GM21381 (cell line): ENCODE measurements at regions not wholly inside any gene's neighbourhood (a gene's known extent, or its start where the extent isn't known, plus 50 kb on each side); places are given as distances from the start of the nearest gene placed in this dataset.

Experiments used
- ATAC-seq: cut with Tn5 transposase; IDR thresholded peaks from one replicate; pipeline ENCODE4 v1.9.1; 2021; ENCODE audit warnings: mild to moderate bottlenecking, moderate library complexity; ENCODE audit not compliant: unreplicated experiment

GRCh38 chr15:47824147-47824546 is 106.8 kb downstream of the SEMA6D start:
- ATAC-seq, result no peak

- no peak for ATAC-seq
Observed at GRCh38 chr15:47829667-47830066, 112.4 kb downstream of the SEMA6D start.

- no peak for ATAC-seq
Observed at GRCh38 chr15:47834093-47834492, 116.8 kb downstream of the SEMA6D start.

GRCh38 chr15:47839233-47839825 is 122.0 kb downstream of the SEMA6D start:
- no peak for ATAC-seq

- no peak for ATAC-seq
Observed at GRCh38 chr15:47843124-47843663, 125.9 kb downstream of the SEMA6D start.

- no peak for ATAC-seq
Observed at GRCh38 chr15:47844437-47844836, 127.1 kb downstream of the SEMA6D start.

- ATAC-seq, result no peak
Observed at GRCh38 chr15:47846128-47846868, 129.0 kb downstream of the SEMA6D start.

GRCh38 chr15:47846876-47847275 is 129.6 kb downstream of the SEMA6D start:
- ATAC-seq, result no peak

- no peak for ATAC-seq
Observed at GRCh38 chr15:47856071-47856470, 138.8 kb downstream of the SEMA6D start.

GRCh38 chr15:47857014-47857775 is 139.9 kb downstream of the SEMA6D start:
- ATAC-seq, result no peak

- no peak for ATAC-seq
Observed at GRCh38 chr15:47857776-47858167, 140.5 kb downstream of the SEMA6D start.

- ATAC-seq, result no peak
Observed at GRCh38 chr15:47861111-47861903, 144.0 kb downstream of the SEMA6D start.

GRCh38 chr15:47862402-47862801 is 145.1 kb downstream of the SEMA6D start:
- ATAC-seq, result peak; percentile 55

GRCh38 chr15:47866446-47866845 is 149.1 kb downstream of the SEMA6D start:
- ATAC-seq, result no peak

GRCh38 chr15:47870300-47870955 is 153.1 kb downstream of the SEMA6D start:
- no peak for ATAC-seq

- no peak for ATAC-seq
Observed at GRCh38 chr15:47870956-47871625, 153.8 kb downstream of the SEMA6D start.

GRCh38 chr15:47872208-47872607 is 154.9 kb downstream of the SEMA6D start:
- no peak for ATAC-seq

GRCh38 chr15:47872869-47873432 is 155.6 kb downstream of the SEMA6D start:
- no peak for ATAC-seq

GRCh38 chr15:47876986-47877385 is 159.7 kb downstream of the SEMA6D start:
- no peak for ATAC-seq
